Activated CD4-positive, alpha-beta T cell treated with anti-CD3 and anti-CD28 coated beads, Interleukin-2, amount 50 U/mL, for 1 hour (primary cell): ENCODE measurements at regions not wholly inside any gene's neighbourhood (a gene's known extent, or its start where the extent isn't known, plus 50 kb on each side); places are given as distances from the start of the nearest gene placed in this dataset.
"Not testable (repeated sequence)": the region's sequence is repeated elsewhere in the genome, so short reads cannot be mapped to it uniquely, and the experiment has no call there.

Source experiments
- DNase-seq: peaks from one replicate; pipeline ENCODE4 v3.0.0-alpha.2; 2020

DNA sequence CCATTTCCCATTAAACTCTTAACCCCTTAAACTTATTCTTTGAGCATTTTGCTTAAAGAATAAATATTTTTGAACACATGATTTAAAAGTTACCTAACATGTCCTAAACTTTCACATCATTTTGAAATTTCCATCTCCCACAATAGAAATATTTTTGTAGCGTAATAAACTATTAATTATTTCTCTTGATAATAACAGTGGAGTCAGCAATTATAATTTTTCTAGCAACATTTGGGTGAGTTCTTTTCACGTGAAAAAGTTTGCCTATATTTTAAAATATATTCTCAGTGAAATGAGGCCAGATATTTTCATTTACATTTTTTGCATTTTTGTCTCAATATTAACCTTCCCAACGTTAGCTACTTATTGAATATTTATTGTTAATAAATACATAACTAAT, 320.4 kb upstream of the CRIM1 start:
- DNase-seq: no peak

- DNase-seq: no peak
These were observed 323.5 kb upstream of the CRIM1 start for GRCh38 chr2:36032046-36032445.

DNA sequence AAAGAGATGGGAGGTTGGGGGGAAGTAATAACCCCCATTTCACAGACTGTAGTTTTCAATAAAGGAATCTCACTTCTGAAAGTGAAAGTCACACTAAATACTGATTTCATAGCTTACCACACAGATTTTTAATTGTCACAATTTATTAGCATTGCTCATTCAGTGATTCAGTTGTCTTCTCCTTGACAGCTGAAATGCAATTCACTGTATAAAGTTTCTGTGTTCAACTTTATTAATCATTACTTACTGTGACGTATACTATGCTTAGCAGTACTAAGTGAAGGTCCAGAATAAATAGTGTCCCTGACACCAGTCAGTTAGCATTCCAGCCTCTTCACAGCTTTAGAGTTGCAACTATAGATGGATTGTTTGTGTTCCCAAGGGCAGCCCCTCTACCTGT, 324.1 kb upstream of the CRIM1 start:
- no peak for DNase-seq

GRCh38 chr2:36027616-36028015, 328.0 kb upstream of the CRIM1 start:
- DNase-seq: no peak

DNA sequence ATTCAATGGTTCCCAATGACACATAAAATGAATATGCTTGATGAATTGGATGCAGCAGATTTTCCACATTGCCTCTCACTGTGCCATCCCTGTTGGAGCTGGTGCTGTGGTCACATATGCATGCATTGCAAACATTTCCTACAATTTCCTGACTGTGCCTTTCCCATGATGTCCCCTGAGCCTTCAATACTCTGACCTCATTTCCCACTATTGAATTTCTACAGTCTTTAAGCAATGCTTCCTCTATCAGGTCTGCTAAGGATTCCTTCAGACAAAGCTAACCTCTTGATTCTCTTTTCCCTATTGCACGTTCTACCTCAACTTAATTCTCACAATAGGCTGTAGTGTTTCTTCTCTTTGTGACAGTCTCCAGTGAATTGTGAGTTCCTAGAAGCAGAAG, 342.5 kb upstream of the CRIM1 start:
- DNase-seq: no peak

- no peak for DNase-seq
These were observed 349.1 kb upstream of the CRIM1 start for GRCh38 chr2:36006444-36006843.

DNA sequence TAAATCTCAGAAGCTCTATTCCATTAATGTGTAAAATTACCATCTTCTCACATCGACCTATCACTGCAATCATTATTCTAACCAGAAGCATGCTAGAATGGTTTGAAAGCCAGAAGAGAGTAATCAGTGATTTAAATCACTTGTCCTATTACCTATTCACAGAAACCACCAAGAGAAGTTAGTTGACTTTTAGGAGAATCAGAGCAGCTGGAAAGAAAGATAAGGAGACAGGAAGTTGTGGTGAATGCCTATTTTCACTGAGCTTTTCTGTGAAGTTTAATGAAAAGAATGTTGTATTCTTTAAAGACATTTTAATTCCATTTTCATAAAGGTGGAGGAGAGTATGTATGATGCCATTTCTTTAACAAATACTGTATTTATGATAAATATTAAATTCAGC, 352.6 kb upstream of the CRIM1 start:
- DNase-seq: no peak

- DNase-seq: no peak
These were observed 358.1 kb upstream of the CRIM1 start for GRCh38 chr2:35997488-35997887.

GRCh38 chr2:35989503-35989902, 366.1 kb upstream of the CRIM1 start:
- DNase-seq: no peak

DNA sequence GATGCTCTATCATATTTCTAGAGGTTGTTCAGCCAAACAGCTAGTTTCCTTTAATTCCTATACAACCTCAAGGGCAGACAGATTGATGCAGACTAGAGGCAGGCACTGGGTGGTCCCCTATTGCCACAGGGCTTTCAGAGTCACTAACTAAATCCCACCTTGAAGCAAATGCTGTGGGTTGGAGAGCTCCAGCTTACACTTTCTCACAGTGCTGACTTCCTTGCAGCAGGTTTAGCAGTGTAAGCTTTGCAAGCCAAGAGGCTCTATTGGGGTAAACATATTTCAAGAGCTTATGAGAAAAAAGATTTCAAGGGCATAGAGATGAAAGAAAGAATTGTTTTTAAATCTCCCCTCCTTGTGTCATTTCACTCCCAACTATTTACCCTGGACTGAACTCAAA, 366.5 kb upstream of the CRIM1 start:
- DNase-seq: no peak

DNA sequence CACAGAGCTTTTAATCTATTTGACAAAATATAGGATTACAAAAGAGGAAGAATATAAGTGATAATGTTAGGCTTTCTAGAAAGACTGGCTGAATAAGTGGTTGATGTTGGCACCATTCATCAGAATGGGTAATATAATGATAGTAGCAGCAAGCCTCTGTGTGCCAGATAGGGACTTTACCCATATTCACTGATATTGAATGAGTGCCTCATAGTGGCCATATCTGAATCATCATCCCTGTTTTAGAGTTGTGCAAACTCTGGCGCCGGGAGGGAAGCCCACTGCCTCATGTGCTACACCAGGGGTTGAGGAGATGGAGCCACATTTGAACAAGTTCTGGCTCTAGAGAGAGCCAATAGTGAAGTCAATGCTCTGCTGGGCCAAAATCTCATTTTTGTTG, 368.7 kb upstream of the CRIM1 start:
- no peak for DNase-seq

DNA sequence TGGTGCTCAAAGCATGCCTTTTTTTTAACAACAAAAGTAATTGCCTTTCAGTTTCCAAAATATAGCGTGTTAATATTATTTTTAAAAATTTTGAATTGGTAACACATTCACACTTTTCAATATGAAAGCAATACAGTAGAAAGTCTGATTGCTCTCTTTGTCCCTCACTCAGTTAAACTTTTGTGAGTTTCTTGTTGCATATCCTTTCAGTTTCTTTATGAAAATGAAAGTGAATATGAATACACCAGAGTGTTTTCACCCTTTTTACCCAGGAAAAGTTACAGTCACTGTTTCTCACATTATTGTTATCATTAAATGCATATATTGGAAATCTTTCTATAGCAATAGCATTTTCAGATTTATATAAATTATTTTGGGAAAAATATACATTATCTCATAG, 377.4 kb upstream of the CRIM1 start:
- DNase-seq: no peak

DNA sequence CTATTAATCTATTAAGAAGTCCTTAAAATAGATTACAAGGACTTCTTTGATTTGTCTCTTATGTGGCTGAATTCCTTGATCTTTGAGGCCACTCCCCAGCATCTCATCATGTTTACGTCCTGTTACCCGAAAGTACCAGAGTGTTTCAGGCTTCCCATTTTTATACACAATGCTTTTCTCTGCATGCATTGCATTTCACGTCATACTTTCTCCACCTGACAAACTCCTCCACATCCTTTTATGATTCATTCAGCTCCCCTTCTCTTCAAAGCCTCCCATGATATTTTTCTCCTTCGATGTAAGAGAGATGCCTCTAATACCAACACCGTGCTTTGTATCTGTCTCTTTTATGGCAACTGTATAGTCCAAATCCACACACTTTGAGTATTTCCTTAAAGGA, 379.0 kb upstream of the CRIM1 start:
- DNase-seq: no peak

- DNase-seq: no peak
These were observed 381.8 kb upstream of the CRIM1 start for GRCh38 chr2:35973737-35974132.

DNA sequence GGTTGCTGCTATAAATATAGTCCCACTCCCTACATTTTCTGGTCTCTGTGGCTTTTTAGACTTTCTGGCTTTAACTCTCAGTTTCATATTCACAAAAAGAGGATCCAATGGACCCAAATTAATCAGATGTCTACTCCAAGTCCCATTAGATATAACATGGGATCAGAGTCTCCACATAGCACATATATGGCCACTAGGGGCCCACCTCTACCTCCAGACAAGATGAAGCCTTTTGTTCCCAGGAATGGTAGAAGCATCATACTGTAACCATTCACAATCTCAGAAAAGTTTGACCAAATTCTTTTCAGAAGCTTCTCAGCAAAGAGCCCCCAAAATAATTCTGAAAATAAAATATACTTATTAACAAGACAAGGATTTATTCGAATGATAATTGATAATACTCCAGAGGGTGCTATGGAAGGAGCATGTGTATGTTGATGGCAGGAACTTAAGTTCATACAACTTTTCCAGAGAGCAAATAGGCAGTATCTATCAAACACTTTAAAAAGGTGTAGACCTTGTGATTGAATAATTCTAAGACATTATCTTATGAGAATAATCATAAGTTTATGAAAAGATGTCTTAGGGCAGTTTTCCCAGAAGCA, 382.3 kb upstream of the CRIM1 start:
- DNase-seq: no peak

DNA sequence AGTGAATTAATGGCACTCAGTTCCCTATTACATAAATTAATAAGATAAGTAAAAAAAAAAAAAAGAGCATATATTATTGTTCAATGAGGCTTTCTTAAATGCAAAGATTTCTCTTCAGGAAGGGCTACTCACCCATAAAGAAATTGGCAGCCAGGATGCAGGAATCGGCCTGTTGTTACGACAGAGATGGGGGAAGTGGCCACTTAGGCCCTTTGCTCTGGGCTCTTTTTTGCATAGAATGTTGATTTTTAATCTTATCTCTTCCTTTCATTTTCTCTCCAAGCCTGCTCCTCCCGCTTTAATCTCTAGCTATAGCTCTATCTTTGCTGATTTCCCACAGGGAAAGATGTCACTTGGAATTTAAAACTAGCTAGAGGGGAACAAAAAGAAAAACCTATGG, 391.8 kb upstream of the CRIM1 start:
- no peak for DNase-seq

GRCh38 chr2:35963357-35963756, 392.2 kb upstream of the CRIM1 start:
- DNase-seq: no peak

DNA sequence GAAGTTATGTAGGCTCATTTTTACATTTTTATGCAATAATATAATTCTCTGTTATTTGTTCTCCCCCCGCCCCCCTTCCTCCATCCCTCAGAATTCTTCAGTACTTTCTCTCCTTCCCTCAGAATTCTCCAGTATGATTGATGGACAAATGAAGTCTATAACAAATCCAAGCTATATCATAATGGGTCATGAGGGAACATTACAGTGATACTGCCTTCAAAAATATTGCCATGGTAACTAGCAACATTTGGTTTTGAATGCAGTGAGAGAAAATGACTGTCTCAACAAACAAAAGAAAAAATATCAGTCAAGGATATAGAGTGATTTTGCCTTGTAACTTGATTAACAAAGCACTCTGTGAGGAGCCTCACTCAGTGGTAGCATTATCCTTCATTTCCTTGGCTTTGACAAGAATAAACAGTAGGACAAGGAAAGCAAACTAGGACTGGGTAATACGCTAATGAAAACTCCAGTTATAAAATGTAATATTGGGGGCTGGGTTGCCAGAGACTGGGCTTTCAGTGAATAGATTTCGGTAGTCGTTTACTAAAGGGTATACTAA, 392.9 kb upstream of the CRIM1 start:
- no peak for DNase-seq

GRCh38 chr2:35960596-35960995, 395.0 kb upstream of the CRIM1 start:
- DNase-seq: no peak

GRCh38 chr2:35957053-35957452, 398.5 kb upstream of the CRIM1 start:
- not testable (repeated sequence) for DNase-seq

DNA sequence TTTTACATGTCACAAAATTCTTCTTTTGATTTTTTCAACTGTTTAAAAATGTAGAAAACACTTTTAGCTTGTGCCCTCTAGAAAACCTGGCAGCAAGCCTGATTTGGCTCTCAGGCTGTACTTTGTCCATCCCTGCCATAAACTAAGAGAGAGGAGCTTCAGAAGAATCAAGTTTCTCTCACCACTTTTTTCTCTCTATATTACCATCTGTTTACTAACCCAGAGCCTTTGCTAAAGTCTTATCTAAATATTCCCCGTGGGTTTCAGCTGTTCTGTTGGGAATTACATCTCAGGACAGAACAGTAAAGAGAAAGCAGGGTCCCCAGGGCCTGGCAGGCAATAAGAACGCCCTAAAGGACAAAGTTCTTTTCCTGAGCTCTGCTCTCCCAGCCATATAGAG, 409.1 kb upstream of the CRIM1 start:
- no peak for DNase-seq

DNA sequence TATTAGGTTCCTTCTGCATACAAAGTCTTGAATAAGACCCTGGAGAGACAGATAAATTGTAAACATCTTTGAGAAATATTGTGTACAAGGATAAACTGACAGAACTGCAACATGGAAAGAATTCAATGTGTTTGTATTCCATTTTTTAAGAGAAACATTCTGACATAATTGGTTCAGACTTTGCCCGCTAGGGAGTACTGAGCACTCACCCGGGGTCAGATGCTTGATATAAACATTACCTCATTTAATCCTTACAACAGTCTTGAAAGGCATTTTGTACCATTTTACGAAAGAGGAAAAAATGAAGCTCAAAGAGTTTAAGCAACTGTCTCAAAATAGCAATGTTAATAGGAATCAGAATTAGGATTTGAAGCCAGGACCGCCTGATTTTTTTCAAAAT, 416.7 kb upstream of the CRIM1 start:
- DNase-seq: no peak

DNA sequence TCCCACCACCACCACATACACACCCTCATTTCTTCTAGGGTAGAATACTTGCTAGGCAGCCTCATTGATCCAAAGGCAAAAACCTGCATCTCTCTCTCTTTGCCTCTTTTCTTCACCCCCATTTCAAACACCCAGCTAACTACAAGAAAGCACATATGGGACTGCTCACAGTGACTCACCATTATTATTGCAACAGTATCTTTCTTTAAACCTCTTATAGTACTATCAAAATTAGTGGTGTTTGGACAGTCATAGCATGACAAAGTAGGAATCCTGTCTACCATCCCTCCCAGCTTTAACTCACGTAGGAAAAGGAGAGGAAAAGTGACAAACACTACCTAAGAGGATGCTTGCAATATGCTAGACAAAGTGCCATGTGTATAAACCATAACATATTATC, 422.5 kb upstream of the CRIM1 start:
- DNase-seq: no peak

GRCh38 chr2:35932276-35932963, 423.2 kb upstream of the CRIM1 start:
- DNase-seq: no peak

GRCh38 chr2:35931626-35932025, 424.0 kb upstream of the CRIM1 start:
- no peak for DNase-seq
